ENCODE measurements at regions not wholly inside any gene's neighbourhood (a gene's known extent, or its start where the extent isn't known, plus 50 kb on each side); places are given as distances from the start of the nearest gene placed in this dataset.

DNA sequence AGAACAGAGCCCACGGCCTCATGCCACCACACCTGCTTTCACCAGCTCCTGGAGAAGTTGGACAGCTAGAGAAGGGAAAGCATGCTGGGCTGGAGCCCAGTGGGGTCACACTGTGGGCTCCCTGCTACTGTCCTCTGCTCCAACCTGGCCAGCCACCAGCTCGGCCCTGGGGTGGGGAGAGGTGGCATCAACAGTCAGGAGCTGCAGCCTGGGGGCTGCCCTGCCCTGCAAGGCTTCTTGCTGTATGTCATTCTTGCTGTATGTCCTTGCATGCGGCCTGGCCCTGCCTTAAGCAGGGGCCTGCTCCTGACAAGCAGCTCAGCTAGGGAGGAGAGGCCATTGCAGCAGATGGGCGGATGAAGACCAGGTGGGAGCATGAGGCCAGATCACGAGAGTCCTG lies 50.7 kb upstream of the CCL2 start (continued):
- TF ChIP-seq, protein P1, sequence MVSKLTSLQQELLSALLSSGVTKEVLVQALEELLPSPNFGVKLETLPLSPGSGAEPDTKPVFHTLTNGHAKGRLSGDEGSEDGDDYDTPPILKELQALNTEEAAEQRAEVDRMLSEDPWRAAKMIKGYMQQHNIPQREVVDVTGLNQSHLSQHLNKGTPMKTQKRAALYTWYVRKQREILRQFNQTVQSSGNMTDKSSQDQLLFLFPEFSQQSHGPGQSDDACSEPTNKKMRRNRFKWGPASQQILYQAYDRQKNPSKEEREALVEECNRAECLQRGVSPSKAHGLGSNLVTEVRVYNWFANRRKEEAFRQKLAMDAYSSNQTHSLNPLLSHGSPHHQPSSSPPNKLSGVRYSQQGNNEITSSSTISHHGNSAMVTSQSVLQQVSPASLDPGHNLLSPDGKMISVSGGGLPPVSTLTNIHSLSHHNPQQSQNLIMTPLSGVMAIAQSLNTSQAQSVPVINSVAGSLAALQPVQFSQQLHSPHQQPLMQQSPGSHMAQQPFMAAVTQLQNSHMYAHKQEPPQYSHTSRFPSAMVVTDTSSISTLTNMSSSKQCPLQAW (CRISPR knock-in tag; IDR thresholded peaks at IDR 0.05), result no peak
- TF ChIP-seq HNRNPLL (IDR thresholded peaks at IDR 0.05; ENCODE audit: low read depth, low read length, poor library complexity, severe bottlenecking), result no peak
- TF ChIP-seq ZNF337 (CRISPR knock-in tag; IDR thresholded peaks at IDR 0.05; ENCODE audit: borderline replicate concordance, low read depth), result no peak
- TF ChIP-seq ZNF430 (CRISPR knock-in tag; IDR thresholded peaks at IDR 0.05), result no peak
- TF ChIP-seq POLR2G (IDR thresholded peaks at IDR 0.05; ENCODE audit: low read depth, low read length), result no peak
- no peak for TF ChIP-seq ZNF468 (CRISPR knock-in tag; IDR thresholded peaks at IDR 0.05)

Small RNA genes lying in the stretch of these regions (small RNA-seq; reads per million reads assigned to genes)
- 0 reads per million in 3 experiments for gene RNA5SP438 (ENCODE audit: insufficient read depth in 2 of 3, insufficient read length in 3 of 3, low read depth in 2 of 3, low replicate concordance in 1 of 3)

All from HepG2 (cell line).